ENCODE measurements at regions not wholly inside any gene's neighbourhood (a gene's known extent, or its start where the extent isn't known, plus 50 kb on each side); places are given as distances from the start of the nearest gene placed in this dataset.

GRCh38 chr20:25865715-25866656, 169.3 kb upstream of the ZNF337 start:
- TF ChIP-seq ARNTL (CRISPR knock-in tag; IDR thresholded peaks at IDR 0.05; ENCODE audit: borderline replicate concordance, low read depth): no peak
- TF ChIP-seq PATZ1 (CRISPR knock-in tag; IDR thresholded peaks at IDR 0.05; ENCODE audit: borderline replicate concordance): no peak
- TF ChIP-seq PPARA (CRISPR knock-in tag; IDR thresholded peaks at IDR 0.05; ENCODE audit: borderline replicate concordance): no peak
- no peak for TF ChIP-seq OSR1 (CRISPR knock-in tag; IDR thresholded peaks at IDR 0.05)
- no peak for TF ChIP-seq ZFP30 (CRISPR knock-in tag; IDR thresholded peaks at IDR 0.05)
- TF ChIP-seq, protein P1, sequence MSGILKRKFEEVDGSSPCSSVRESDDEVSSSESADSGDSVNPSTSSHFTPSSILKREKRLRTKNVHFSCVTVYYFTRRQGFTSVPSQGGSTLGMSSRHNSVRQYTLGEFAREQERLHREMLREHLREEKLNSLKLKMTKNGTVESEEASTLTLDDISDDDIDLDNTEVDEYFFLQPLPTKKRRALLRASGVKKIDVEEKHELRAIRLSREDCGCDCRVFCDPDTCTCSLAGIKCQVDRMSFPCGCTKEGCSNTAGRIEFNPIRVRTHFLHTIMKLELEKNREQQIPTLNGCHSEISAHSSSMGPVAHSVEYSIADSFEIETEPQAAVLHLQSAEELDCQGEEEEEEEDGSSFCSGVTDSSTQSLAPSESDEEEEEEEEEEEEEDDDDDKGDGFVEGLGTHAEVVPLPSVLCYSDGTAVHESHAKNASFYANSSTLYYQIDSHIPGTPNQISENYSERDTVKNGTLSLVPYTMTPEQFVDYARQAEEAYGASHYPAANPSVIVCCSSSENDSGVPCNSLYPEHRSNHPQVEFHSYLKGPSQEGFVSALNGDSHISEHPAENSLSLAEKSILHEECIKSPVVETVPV (CRISPR knock-in tag; IDR thresholded peaks at IDR 0.05): no peak
- no peak for TF ChIP-seq CREB5 (CRISPR knock-in tag; IDR thresholded peaks at IDR 0.05; ENCODE audit: low read depth)
- no peak for TF ChIP-seq TOX (CRISPR knock-in tag; IDR thresholded peaks at IDR 0.05; ENCODE audit: borderline replicate concordance)
- no peak for TF ChIP-seq RARB (CRISPR knock-in tag; IDR thresholded peaks at IDR 0.05)

Data from SK-N-SH treated with all-trans-retinoic acid at 6 μM for 48 hours (cell line).